Neural cell (in vitro differentiated cells): ENCODE measurements at regions not wholly inside any gene's neighbourhood (a gene's known extent, or its start where the extent isn't known, plus 50 kb on each side); places are given as distances from the start of the nearest gene placed in this dataset.

Experiments used
- CTCF ChIP-seq: fragments of 450-650 bp; IDR thresholded peaks from 2 replicates; pipeline ENCODE4 v1.5.1; 2014; ENCODE audit warnings: antibody characterized with exemption, mild to moderate bottlenecking, moderate library complexity; ENCODE audit not compliant: poor library complexity, severe bottlenecking
- EP300 ChIP-seq: fragments of 450-650 bp; conservative IDR thresholded peaks from 2 replicates; pipeline ENCODE4 v1.6.1; 2014; ENCODE audit warnings: antibody characterized with exemption, mild to moderate bottlenecking, moderate library complexity; ENCODE audit not compliant: poor library complexity, severe bottlenecking
- EZH2 ChIP-seq: fragments of 200-600, 300-800 bp; shearing (Covaris generic), sonication (generic); IDR thresholded peaks from 2 replicates; pipeline ENCODE4 v1.6.1; 2014; ENCODE audit warnings: antibody characterized with exemption, low read length, borderline replicate concordance, mild to moderate bottlenecking; ENCODE audit not compliant: insufficient read depth, poor library complexity, severe bottlenecking
- MXI1 ChIP-seq: fragments of 450-650 bp; conservative IDR thresholded peaks from 2 replicates; pipeline ENCODE4 v1.6.1; 2014; ENCODE audit warnings: antibody characterized with exemption, mild to moderate bottlenecking; ENCODE audit not compliant: poor library complexity, severe bottlenecking
- POLR2AphosphoS5 ChIP-seq: IDR thresholded peaks from 2 replicates; pipeline ENCODE4 v1.6.1; 2012
- SMC3 ChIP-seq: fragments of 450-650 bp; conservative IDR thresholded peaks from 2 replicates; pipeline ENCODE4 v1.6.1; 2014; ENCODE audit warnings: antibody characterized with exemption, mild to moderate bottlenecking, moderate library complexity; ENCODE audit not compliant: poor library complexity

GRCh38 chr18:30175621-30176225 lies 866.8 kb downstream of the DSC3 start:
- TF ChIP-seq POLR2AphosphoS5 (no peak), CTCF (no peak), EP300 (no peak), SMC3 (no peak), MXI1 (no peak), EZH2 (no peak)
